ENCODE measurements at regions not wholly inside any gene's neighbourhood (a gene's known extent, or its start where the extent isn't known, plus 50 kb on each side); places are given as distances from the start of the nearest gene placed in this dataset.

DNA sequence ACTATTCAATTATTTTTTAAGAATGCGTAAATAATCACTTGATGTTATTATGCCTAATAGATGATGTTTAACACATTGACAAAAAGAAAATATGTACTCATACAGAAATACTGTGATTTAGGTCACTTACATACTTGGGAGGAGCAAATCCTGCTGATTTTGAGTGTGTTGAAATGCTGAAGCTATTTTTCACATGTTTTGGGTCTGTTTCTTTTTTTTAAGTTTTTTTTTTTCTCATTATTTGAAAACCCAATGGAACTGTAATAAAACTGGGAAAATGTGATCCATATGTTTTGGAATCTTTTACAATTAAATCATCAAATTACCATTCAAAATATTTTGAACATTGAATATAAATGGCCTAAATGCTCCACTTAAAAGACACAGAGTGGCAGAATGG lies 366.2 kb upstream of the ADAMTS5 start (continued):
- TF ChIP-seq EZH2phosphoT487 (IDR thresholded peaks at IDR 0.05; ENCODE audit: unreplicated experiment) (no peak), EZH2 (IDR thresholded peaks at IDR 0.05; ENCODE audit: low read depth, unreplicated experiment) (no peak), POLR2AphosphoS5 (IDR thresholded peaks at IDR 0.05; ENCODE audit: low read depth) (no peak), JUNB (IDR thresholded peaks at IDR 0.05; ENCODE audit: unreplicated experiment) (no peak), STAT1 (IDR thresholded peaks at IDR 0.05; ENCODE audit: unreplicated experiment) (no peak)
- TF ChIP-seq, protein P1, sequence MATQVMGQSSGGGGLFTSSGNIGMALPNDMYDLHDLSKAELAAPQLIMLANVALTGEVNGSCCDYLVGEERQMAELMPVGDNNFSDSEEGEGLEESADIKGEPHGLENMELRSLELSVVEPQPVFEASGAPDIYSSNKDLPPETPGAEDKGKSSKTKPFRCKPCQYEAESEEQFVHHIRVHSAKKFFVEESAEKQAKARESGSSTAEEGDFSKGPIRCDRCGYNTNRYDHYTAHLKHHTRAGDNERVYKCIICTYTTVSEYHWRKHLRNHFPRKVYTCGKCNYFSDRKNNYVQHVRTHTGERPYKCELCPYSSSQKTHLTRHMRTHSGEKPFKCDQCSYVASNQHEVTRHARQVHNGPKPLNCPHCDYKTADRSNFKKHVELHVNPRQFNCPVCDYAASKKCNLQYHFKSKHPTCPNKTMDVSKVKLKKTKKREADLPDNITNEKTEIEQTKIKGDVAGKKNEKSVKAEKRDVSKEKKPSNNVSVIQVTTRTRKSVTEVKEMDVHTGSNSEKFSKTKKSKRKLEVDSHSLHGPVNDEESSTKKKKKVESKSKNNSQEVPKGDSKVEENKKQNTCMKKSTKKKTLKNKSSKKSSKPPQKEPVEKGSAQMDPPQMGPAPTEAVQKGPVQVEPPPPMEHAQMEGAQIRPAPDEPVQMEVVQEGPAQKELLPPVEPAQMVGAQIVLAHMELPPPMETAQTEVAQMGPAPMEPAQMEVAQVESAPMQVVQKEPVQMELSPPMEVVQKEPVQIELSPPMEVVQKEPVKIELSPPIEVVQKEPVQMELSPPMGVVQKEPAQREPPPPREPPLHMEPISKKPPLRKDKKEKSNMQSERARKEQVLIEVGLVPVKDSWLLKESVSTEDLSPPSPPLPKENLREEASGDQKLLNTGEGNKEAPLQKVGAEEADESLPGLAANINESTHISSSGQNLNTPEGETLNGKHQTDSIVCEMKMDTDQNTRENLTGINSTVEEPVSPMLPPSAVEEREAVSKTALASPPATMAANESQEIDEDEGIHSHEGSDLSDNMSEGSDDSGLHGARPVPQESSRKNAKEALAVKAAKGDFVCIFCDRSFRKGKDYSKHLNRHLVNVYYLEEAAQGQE (IDR thresholded peaks at IDR 0.05; ENCODE audit: unreplicated experiment): no peak
- TF ChIP-seq, protein P2, sequence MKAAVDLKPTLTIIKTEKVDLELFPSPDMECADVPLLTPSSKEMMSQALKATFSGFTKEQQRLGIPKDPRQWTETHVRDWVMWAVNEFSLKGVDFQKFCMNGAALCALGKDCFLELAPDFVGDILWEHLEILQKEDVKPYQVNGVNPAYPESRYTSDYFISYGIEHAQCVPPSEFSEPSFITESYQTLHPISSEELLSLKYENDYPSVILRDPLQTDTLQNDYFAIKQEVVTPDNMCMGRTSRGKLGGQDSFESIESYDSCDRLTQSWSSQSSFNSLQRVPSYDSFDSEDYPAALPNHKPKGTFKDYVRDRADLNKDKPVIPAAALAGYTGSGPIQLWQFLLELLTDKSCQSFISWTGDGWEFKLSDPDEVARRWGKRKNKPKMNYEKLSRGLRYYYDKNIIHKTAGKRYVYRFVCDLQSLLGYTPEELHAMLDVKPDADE (IDR thresholded peaks at IDR 0.05): no peak
- TF ChIP-seq, protein P3, sequence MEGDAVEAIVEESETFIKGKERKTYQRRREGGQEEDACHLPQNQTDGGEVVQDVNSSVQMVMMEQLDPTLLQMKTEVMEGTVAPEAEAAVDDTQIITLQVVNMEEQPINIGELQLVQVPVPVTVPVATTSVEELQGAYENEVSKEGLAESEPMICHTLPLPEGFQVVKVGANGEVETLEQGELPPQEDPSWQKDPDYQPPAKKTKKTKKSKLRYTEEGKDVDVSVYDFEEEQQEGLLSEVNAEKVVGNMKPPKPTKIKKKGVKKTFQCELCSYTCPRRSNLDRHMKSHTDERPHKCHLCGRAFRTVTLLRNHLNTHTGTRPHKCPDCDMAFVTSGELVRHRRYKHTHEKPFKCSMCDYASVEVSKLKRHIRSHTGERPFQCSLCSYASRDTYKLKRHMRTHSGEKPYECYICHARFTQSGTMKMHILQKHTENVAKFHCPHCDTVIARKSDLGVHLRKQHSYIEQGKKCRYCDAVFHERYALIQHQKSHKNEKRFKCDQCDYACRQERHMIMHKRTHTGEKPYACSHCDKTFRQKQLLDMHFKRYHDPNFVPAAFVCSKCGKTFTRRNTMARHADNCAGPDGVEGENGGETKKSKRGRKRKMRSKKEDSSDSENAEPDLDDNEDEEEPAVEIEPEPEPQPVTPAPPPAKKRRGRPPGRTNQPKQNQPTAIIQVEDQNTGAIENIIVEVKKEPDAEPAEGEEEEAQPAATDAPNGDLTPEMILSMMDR (conservative IDR thresholded peaks at IDR 0.05; ENCODE audit: low read depth in 2 of 2): no peak

DNA sequence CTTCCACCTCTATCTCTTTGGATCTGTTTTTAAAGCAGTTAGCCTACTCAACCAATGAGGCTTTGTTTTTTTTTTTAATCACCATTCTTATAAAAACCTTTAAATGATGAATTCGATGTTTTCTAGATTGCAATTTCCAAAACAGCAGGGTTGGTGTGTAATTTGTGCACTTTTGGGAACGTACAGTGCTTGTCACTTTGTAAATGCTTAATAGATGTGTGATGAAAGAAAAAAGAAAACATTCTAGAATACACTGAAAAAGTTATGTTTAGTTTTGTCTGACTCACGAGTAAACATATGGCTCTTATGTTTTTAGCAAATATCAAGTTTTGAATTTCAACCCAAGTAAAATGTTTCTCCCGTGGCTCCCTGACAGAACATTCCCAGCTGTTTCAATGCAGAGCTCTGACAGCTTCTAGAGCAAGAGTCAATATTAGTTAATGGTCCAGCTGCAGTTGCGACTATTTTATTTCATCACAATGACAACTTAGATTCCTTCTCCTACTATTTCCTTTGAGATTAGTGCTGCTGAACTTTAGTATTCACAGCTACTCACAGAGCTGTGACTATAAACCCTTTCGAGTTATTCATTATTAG lies 362.5 kb upstream of the ADAMTS5 start:
- no peaks in the 10 kb centered on the region for H3K9me2 ChIP-seq (ENCODE audit: insufficient read depth)
- Mint-ChIP-seq H3K4me1 (no peaks in the 10 kb centered on the region), H3K27me3 (ENCODE audit: insufficient read depth, low read depth, poor library complexity) (no peaks in the 10 kb centered on the region), H3K9me3 (peaks cover 3% of the 10 kb centered on the region), H3K4me3 (no peak overlapping the region), H3K36me3 (ENCODE audit: low read depth) (peaks cover 3% of the 10 kb centered on the region; the same call in 1 of the 3 replicates), H3K27ac (no peak overlapping the region)
- no peaks in the 10 kb centered on the region for H3K27me3 ChIP-seq (ENCODE audit: insufficient read depth)
- ATAC-seq (no peak), DNase-seq (ENCODE audit: low spot score) (no peak)
- H3K36me3 ChIP-seq (ENCODE audit: insufficient read depth): 0 out of 2 replicates have a peak, but pooled peaks cover 5% of the 10 kb centered on the region
- H3K27ac ChIP-seq (ENCODE audit: low read depth): no peak overlapping the region
- no peak overlapping the region for H3K4me3 ChIP-seq
- peaks cover 4% of the 10 kb centered on the region; the same call in 1 of the 2 replicates for H3K4me1 ChIP-seq (ENCODE audit: insufficient read depth)
- no peaks in the 10 kb centered on the region for H4K20me1 ChIP-seq (replicated peaks; ENCODE audit: insufficient read depth)
- H2AFZ ChIP-seq: no peak overlapping the region
- no peaks in the 10 kb centered on the region for H3K79me2 ChIP-seq (replicated peaks; ENCODE audit: insufficient read depth)
- H3K4me2 ChIP-seq: no peak overlapping the region
- H3F3A ChIP-seq (replicated peaks; ENCODE audit: low read depth): no peaks in the 10 kb centered on the region
- TF ChIP-seq EZH2 (IDR thresholded peaks at IDR 0.05; ENCODE audit: low read depth, unreplicated experiment) (no peak), CREB1 (CRISPR knock-in tag; IDR thresholded peaks at IDR 0.05; ENCODE audit: low read depth) (no peak)
- TF ChIP-seq, protein P1 (IDR thresholded peaks at IDR 0.05; ENCODE audit: unreplicated experiment): no peak

All from GM23338 (cell line).